HG03342 (cell line): ENCODE measurements at regions not wholly inside any gene's neighbourhood (a gene's known extent, or its start where the extent isn't known, plus 50 kb on each side); places are given as distances from the start of the nearest gene placed in this dataset.

Experiments
- ATAC-seq: cut with Tn5 transposase; IDR thresholded peaks from one replicate; pipeline ENCODE4 v1.9.1; 2021; ENCODE audit warnings: mild to moderate bottlenecking, moderate library complexity; ENCODE audit not compliant: unreplicated experiment

GRCh38 chr12:17276196-17276595 is 670.2 kb upstream of the LMO3 start:
- ATAC-seq = no peak

GRCh38 chr12:17266856-17267255 is 660.9 kb upstream of the LMO3 start:
- ATAC-seq = no peak

DNA sequence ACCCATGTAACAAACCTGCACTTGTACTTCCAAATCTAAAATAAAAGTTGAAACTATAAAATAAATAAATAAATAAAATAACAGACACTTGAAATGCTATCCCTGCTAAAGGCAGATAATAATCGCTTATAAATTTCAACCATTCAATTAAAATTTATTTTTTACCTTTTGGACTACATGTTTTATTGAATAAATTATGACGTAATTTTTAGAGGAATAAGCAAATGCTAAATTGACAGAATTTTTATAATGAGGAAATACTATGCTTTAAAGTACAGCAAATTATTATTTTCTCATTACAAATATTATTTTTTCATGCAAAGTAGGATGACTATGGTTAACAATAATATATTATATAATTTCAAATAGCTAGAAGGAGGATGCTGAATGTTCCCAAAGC is 658.6 kb upstream of the LMO3 start:
- no peak for ATAC-seq

DNA sequence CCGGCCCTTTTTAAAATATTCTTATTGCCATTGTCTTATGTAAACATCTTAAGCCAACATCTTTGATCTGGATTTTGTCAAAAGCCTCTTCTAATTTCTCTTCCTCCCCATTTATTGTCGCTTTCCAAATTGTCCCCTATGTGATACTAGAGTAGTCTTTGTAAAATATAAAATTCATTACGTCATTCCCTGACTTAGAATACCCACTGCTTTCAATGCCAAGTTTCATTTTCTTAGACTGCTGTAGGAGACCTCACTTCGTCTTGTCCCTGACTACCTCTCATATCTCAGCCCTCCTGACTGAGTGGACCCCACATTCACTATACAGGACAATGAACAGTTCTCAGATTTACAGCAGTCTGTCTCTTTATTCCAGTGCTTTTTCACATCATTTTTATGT is 633.9 kb upstream of the LMO3 start:
- ATAC-seq = no peak

GRCh38 chr12:17235996-17236395 is 630.0 kb upstream of the LMO3 start:
- ATAC-seq = no peak

DNA sequence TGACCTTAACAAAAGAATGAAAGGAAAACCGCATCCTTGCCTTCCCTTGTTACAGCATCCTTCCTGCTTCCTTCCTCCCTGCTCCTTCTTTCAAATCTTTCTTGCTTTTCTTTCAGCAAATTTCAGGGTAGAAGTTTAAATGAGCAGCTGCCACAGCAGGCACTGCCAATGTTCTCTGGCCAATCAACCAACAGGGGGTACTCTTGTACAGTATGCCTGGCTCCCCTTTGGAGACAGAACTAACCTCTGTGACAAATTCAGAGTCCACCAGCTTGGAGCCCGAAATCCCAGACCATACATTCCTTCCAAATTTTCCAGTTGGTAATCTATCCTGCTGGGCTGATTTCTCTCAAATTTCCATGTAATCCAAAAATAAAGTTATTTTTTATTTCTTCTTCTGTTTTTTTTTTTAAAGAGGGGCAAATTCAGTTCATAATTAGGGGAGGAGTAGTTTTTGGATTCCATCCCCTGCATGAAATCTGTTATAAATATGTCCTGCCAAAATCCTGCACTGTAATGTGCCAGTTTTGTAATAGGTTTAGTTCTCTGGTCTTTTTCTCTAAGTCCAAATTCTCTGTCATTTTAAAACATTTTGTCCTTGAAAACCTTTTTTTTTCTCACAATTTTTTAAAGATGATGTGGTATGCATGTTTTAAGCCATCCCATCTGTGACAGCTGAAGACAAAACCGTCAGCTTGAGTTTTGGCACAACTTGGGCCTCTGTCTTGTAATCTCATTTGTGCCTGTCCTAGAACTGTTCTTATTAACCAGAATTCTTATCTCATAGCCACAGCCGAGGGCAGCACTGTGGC is 610.0 kb upstream of the LMO3 start:
- ATAC-seq = no peak

GRCh38 chr12:17214929-17215328 is 609.0 kb upstream of the LMO3 start:
- ATAC-seq = no peak

GRCh38 chr12:17206553-17206952 is 600.6 kb upstream of the LMO3 start:
- ATAC-seq = no peak

DNA sequence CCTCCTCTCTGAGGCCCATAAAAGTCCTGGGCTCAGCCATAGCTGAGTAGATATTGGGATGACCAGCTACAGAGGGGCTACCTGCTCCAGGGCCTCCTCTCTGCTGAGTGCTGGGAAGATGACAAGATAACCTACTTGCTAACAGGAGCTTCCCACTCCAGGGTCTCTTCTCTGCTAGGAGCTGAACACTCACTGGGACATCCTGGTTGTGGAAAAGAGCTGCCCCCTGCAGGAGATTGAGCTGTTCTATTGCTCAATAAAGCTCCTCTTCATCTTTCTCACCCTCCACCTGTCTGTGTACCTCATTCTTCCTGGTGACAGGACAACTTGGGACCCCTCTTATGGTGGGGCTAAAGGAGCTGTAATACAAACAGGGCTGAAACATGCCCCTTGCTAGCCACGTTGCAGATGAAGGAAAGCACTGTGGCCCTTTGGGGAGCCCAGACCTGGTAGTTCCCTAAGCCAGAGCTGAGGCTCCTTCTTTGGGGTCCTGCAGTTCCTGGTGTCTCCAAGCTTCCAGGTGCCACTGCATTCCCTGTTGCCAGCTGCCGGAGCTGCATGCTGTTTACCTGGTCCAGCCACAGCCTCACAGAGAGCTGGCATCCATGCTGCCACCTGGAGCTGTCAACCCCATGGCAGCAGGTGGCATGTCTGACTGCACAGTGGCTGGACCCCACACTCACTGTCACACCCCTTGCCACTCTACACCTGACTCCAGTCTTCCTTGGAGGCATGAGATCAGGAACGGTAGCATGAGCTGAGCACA is 598.5 kb upstream of the LMO3 start:
- no peak for ATAC-seq

- ATAC-seq = no peak
Observed at GRCh38 chr12:17203497-17203896, 597.5 kb upstream of the LMO3 start.

GRCh38 chr12:17197971-17198370 is 592.0 kb upstream of the LMO3 start:
- no peak for ATAC-seq

DNA sequence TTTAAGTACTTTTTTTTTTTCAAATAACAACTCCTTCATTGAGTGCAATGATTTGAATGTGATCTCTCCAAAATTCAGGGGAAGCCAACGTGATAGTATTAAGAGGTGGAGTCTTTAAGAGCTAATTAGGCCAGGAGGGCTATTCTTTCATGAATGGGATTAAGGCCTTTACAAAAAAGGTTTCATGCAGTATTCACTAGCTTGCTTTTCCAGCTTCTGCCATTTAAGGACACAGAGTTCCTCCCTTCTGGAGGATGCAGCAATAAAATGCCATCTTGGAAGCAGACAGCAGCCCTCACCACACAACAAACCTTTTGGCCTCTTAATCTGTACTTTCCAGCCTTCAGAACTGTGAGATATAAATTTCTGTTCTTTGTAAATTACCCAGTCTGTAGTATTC is 586.8 kb upstream of the LMO3 start:
- no peak for ATAC-seq

- ATAC-seq = no peak
Observed at GRCh38 chr12:17169726-17170471, 563.9 kb upstream of the LMO3 start.

GRCh38 chr12:17159506-17160300 is 553.7 kb upstream of the LMO3 start:
- ATAC-seq = no peak

DNA sequence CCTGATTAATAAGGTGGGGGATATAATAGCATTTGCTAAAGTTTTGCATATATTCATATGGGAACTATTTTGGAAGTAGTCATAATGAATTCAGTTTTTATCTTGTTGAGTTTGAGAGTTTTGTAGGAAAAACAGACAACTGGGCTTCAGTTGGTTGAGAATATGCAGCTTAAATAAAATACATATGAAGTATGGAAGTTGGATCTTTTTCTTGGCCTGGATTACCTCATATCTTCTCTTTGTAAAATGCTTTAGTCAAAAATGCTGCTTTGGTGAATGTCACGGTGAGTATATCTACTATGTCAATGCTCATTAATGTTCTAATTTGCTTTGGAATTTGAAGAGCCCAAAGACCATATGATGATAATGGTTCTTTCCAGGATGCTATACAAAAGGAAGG is 552.2 kb upstream of the LMO3 start:
- ATAC-seq = no peak

DNA sequence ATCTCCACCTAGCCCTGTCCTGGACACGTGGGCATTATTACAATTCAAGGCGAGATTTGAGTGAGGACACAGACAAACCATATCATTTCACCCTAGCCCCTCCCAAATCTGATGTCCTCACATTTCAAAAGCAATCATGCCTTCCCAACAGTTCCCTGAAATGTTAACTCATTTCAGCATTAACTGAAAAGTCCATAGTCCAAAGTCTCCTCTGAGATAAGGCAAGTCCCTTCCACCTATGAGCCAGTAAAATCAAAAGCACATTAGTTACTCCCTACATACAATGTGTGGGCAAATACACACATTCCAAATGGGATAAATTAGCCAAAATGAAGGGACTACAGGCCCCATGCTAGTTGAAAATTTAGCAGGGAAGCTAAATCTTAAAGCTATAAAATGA is 546.0 kb upstream of the LMO3 start:
- no peak for ATAC-seq

GRCh38 chr12:17148706-17149105 is 542.7 kb upstream of the LMO3 start:
- ATAC-seq = no peak

DNA sequence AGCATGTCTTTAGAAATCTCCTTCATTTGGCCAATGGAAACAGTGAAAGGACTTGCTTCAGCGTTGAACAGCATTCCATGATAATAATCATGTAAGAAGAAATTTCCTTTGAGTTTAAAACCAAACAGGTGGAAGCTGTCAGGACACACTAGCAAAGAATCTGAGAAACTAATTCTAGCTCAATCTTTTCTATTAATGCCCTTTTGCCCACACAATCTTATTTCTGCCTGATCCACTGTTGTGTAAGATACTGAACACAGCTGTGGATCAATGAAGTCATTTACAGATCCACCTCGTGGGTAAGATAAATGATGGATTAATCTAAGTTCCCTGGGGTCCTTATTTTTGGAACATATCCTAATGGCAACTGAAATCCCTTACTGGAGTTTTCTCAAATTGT is 536.9 kb upstream of the LMO3 start:
- ATAC-seq = no peak

GRCh38 chr12:17139931-17140330 is 534.0 kb upstream of the LMO3 start:
- ATAC-seq = no peak

DNA sequence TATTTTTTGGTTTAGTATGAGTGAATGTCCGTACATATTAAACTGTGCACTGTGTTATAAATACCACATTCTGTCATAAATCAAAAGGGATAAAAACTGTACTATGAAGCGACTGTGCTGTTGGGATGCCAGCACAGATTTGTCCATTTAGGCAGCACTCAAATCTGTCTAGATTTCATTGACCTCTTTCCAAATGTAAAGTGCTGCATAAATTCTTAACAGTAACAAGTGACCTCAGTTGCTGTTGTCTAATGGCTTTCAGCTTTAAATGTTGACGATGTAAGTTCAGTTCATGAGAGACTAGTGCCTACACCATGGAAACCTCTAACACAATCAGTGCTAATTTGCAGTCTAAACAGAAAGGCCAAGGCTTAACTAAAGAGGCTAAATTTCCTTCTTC is 531.4 kb upstream of the LMO3 start:
- no peak for ATAC-seq

GRCh38 chr12:17134315-17134714 is 528.4 kb upstream of the LMO3 start:
- ATAC-seq = no peak
